HG03575 (cell line): ENCODE measurements at regions not wholly inside any gene's neighbourhood (a gene's known extent, or its start where the extent isn't known, plus 50 kb on each side); places are given as distances from the start of the nearest gene placed in this dataset.

Source experiments
- ATAC-seq: cut with Tn5 transposase; IDR thresholded peaks from one replicate; pipeline ENCODE4 v1.9.1; 2021; ENCODE audit not compliant: unreplicated experiment, insufficient number of reproducible peaks, low FRiP score; ENCODE audit errors: extremely low read depth

DNA sequence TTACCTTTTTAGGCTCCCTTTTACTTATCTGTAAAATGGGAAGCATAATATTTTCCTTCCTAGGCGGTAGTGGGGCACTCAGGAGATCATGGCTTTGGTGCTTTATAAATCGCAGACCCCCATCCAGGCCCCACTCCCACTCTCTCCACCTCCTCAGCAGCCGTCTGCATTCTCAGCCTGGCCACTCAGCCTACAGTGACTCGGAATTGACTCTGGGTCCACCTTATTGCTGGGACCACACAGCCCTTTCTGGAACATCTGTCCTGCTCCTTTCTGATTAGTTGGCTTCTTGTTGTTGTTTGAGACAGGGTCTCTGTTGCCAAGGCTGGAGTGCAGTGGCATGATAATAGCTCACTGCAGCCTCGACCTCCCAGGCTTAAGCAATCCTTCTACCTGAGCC is 76.5 kb downstream of the RPLP1 start:
- ATAC-seq = no peak

GRCh38 chr15:69529961-69530633 is 77.5 kb downstream of the RPLP1 start:
- no peak for ATAC-seq

DNA sequence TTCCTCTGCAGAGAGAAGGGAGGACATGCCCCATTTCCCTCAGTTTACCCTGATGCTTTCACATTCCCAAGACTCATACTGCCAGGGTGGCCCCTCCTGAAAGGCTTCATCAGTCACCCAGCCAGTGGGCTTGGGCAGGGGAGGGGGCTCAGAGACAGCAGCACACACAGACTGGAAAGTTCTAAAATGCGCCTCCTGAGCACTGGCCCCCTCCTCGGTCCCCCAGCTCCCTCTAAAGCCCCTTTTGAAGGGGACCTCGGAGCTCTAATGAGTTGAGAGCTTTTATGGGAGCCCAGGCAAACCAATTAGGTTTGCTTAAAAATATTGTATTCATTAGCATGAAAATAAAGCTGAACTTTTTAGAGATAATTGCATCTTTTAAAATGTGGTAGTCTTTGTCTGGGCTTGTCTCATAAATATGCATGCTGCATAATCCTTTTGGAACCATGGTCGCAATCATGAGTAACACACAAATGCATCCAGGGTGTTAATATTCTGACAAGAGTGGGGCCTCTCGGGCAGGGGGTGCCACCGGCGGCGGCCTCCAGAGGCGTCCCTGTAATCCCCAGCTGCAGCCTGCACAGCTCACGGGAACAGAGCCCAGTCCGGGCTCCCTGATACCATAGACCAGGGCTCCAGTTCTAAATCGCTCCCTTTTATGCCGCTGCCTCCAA is 78.5 kb downstream of the RPLP1 start:
- no peak for ATAC-seq

- ATAC-seq = no peak
Observed at GRCh38 chr15:69531665-69532027, 79.0 kb downstream of the RPLP1 start.

GRCh38 chr15:69532066-69532465 is 79.4 kb downstream of the RPLP1 start:
- ATAC-seq = no peak

GRCh38 chr15:69532856-69533255 is 80.2 kb downstream of the RPLP1 start:
- ATAC-seq = no peak

DNA sequence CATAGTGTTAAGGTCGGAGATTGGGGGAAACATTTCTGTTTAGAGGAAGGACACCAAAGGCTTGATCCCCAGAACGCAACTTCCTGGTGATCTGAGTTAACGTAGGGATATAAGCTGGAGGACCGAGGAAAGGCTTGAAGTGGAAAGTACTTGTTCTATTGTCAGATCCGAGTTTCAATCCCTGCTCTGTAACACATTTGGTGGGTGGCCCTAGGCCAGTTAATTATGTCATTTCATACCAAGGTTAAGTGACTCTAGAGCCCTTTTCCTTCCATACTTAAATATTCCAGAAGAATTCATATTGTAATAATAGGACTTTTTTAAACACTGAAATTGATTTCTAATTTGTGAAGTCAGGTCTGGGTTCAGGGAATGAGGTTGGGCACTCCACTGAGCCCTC is 80.9 kb downstream of the RPLP1 start:
- no peak for ATAC-seq

- no peak for ATAC-seq
Observed at GRCh38 chr15:69535101-69535638, 82.6 kb downstream of the RPLP1 start.

- no peak for ATAC-seq
Observed at GRCh38 chr15:69535998-69536397, 83.4 kb downstream of the RPLP1 start.

DNA sequence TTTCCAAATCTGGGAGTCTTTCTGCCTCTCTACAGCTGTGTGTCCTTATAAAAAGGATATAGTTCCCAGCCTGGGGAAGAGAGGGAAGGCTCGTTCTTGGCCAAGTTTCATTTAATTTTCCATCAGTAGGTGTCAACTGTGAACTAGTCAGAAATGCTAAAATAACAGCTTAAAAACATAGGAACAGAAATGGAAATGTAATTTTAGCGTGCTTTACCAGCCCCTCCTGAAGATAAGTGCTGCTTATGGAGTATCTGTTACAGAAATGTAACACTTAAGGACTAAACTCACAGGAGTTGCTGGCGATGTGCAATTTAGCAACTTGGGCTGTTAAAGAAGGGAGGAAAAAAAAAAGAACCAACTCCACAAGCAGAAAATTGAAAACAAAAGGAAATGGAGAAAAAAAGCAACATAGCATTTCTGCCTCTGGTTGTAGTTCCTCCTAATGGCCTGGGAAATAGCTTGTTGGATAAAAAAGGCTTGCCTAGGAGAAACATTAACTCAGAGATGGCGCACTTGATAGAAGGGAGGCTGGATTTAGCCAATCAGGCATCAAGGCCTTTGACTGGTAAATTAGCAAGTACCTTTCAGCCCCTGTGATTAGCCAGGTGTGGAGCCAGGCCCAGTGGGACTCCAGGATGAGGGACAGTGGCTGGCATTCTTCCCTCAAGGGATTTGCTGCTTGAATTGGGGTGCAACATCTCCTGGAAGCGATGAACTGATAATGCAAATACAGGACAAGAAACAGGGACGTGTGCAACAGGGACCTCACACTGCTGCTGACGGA is 84.3 kb downstream of the RPLP1 start:
- no peak for ATAC-seq

DNA sequence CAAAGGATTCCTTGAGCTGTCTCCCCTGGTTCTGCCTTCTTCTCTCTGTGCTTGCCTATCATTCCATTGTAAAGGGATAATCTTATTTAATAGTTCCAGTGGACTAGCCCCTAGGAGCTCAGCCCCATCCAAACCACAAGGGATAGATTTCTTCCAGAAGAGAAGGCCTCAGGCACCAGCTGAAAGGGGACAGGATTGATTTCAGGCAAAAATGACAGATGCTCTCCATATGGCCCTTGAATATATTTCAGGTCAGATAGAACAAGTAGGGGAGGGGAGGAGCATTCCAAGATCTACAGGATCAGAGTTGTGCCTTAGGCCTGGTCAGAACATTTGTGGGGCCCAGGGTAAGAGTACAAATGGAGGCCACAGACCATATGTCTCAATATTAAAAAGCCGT is 85.3 kb downstream of the RPLP1 start:
- no peak for ATAC-seq

DNA sequence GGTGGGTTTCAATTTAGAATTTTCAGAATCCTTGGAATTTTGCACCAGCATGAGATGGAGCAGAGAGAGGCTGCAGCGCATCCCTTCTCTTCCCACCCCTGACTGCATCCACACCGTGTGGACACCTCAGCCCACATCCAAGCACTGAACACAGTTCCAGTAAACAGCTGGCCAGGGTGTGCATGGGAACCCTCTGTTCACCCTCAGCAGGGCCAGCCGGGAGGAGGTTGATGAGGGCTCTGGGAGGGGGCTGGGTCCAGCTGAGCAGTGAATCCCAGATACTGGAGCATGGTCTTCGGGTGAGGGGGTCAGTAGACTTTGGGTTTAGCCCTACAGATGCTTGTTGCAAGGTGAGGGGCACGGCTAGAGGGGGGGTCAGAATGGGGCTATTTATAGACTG is 85.8 kb downstream of the RPLP1 start:
- no peak for ATAC-seq

GRCh38 chr15:69539345-69539744 is 86.7 kb downstream of the RPLP1 start:
- no peak for ATAC-seq

DNA sequence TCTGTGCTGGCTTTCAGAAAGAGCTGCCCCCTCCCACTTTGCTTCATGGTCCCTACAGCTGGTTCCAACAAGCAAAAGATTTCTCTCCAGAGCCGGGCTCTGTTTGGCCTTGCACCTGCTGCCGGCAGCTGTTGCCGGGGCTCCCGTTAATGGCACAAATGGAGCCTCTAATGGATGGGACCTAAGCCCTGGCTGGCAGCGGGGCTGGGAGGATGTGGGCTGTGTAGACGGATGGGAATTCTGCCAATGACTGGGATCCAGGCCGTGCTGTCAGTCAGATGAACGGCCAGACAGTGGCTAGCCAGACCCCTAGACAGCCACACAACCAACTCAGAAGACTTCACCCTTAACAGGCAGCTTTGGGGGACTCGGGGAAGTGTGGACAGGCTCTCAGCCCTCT is 88.0 kb downstream of the RPLP1 start:
- no peak for ATAC-seq

GRCh38 chr15:69542028-69542427 is 89.4 kb downstream of the RPLP1 start:
- no peak for ATAC-seq

- no peak for ATAC-seq
Observed at GRCh38 chr15:69543681-69544364, 91.2 kb downstream of the RPLP1 start.

DNA sequence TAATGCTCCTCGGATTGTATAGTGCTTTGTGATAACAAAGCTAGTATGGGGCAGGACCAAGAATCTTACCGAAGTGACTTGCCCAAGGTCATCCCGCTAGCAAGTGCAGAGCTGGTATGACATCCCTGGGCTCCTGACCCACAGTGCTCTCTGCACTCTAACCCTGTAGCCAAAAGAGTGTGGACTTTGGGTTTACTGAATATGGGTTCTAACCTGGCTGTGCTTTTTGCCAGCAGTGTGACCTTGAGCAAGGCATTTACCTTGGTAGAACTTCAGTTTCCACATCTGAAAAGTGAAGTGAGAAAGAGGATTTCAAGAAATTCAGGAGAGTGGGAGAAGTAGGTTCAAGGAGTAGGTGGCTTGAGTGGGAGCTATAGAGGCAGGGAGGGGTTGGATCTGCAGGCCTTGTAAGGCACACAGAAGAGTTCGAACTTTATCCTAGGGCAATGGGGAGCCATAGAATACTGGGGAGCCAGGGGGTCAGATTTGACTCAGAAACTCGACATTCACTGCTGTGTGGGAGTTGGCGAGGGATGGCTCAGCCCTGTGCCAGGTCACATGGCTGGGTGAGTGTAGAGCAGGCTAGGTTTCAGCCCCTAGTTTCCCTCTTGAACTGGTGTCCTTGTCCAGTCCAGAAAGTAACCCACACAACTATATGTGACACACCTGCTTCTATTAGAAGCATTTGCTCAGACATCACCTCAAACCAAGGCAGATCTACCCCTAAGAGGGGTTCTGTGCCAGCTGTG is 91.9 kb downstream of the RPLP1 start:
- ATAC-seq = no peak

- no peak for ATAC-seq
Observed at GRCh38 chr15:69546182-69546581, 93.6 kb downstream of the RPLP1 start.
